HEK293 (cell line): ENCODE measurements at regions not wholly inside any gene's neighbourhood (a gene's known extent, or its start where the extent isn't known, plus 50 kb on each side); places are given as distances from the start of the nearest gene placed in this dataset.

Source experiments
- CTCF ChIA-PET: fragments of 350-600 bp; formaldehyde crosslinking; extraction: SDS; loops from one replicate; lab custom pipeline; 2021; ENCODE audit warnings: antibody characterized with exemption; lab: Yijun Ruan, JAX
- POLR2A ChIA-PET: fragments of 300-600 bp; formaldehyde crosslinking; extraction: SDS; loops from one replicate; lab custom pipeline; 2020; ENCODE audit warnings: antibody characterized with exemption, inconsistent platforms; lab: Yijun Ruan, JAX
- H3K27ac ChIP-seq: fragments of 200-500 bp; sonication (Bioruptor generic); 2 replicates; pipeline ENCODE4 v1.5.1; 2014; ENCODE audit warnings: low read depth, low read length, control low read depth, inconsistent platforms; ENCODE audit errors: extremely low read depth
- H3K36me3 ChIP-seq, 2 experiments: fragments of 200-500 bp in 1 of 2; sonication (Bioruptor generic) in 1 of 2; 1 replicate in 1 of 2; 2 replicates in 1 of 2; pipeline ENCODE4 v1.5.1; 2014 to 2017; ENCODE audit warnings: inconsistent platforms in 2 of 2, low read length in 2 of 2; ENCODE audit not compliant: control insufficient read depth in 2 of 2, insufficient read depth in 1 of 2
- H3K4me1 ChIP-seq: fragments of 200-500 bp; sonication (Bioruptor generic); 2 replicates; pipeline ENCODE4 v1.5.1; 2014; ENCODE audit warnings: mild to moderate bottlenecking, low read length, inconsistent platforms; ENCODE audit not compliant: control insufficient read depth, insufficient read depth
- H3K4me3 ChIP-seq: 2 replicates; pipeline ENCODE4 v1.5.1; 2011; ENCODE audit warnings: low read depth, mild to moderate bottlenecking, control low read depth, low read length, moderate library complexity
- H3K9me3 ChIP-seq: fragments of 200-500 bp; sonication (Bioruptor generic); 2 replicates; pipeline ENCODE4 v1.5.1; 2014; ENCODE audit warnings: low read depth, low read length, inconsistent platforms; ENCODE audit not compliant: control insufficient read depth, insufficient read depth
- INSM2 ChIP-seq: fragments of 450-650 bp; formaldehyde crosslinking; IDR thresholded peaks from 2 replicates; pipeline ENCODE4 v1.5.1; 2016; ENCODE audit warnings: missing biosample characterization, missing genetic modification characterization
- PATZ1 ChIP-seq: fragments of 450-650 bp; formaldehyde crosslinking; IDR thresholded peaks from 2 replicates; pipeline ENCODE4 v1.5.1; 2016; ENCODE audit warnings: missing biosample characterization, missing genetic modification characterization
- SALL2 ChIP-seq: fragments of 450-650 bp; formaldehyde crosslinking; IDR thresholded peaks from 2 replicates; pipeline ENCODE4 v1.5.0; 2017; ENCODE audit warnings: missing biosample characterization, mild to moderate bottlenecking, missing genetic modification characterization, borderline replicate concordance
- YY2 ChIP-seq: fragments of 450-650 bp; formaldehyde crosslinking; IDR thresholded peaks from 2 replicates; pipeline ENCODE4 v1.5.1; 2016; ENCODE audit warnings: missing biosample characterization, missing genetic modification characterization
- ZNF133 ChIP-seq: fragments of 450-650 bp; formaldehyde crosslinking; IDR thresholded peaks from 2 replicates; pipeline ENCODE4 v1.5.1; 2016; ENCODE audit warnings: missing biosample characterization, missing genetic modification characterization
- ZNF175 ChIP-seq: fragments of 450-650 bp; formaldehyde crosslinking; IDR thresholded peaks from 2 replicates; pipeline ENCODE4 v1.5.1; 2016; ENCODE audit warnings: missing biosample characterization, missing genetic modification characterization
- ZNF280D ChIP-seq: fragments of 450-650 bp; formaldehyde crosslinking; IDR thresholded peaks from 2 replicates; pipeline ENCODE4 v1.5.1; 2016; ENCODE audit warnings: missing biosample characterization, missing genetic modification characterization
- ZNF292 ChIP-seq: fragments of 450-650 bp; formaldehyde crosslinking; IDR thresholded peaks from 2 replicates; pipeline ENCODE4 v1.5.1; 2016; ENCODE audit warnings: low read depth, missing biosample characterization, missing genetic modification characterization, borderline replicate concordance
- ZNF473 ChIP-seq: fragments of 450-650 bp; formaldehyde crosslinking; IDR thresholded peaks from 2 replicates; pipeline ENCODE4 v1.5.1; 2017; ENCODE audit warnings: missing biosample characterization, missing genetic modification characterization
- ZNF548 ChIP-seq: fragments of 450-650 bp; formaldehyde crosslinking; IDR thresholded peaks from 2 replicates; pipeline ENCODE4 v1.5.1; 2016; ENCODE audit warnings: missing biosample characterization, missing genetic modification characterization
- ZNF629 ChIP-seq: fragments of 450-650 bp; formaldehyde crosslinking; IDR thresholded peaks from 2 replicates; pipeline ENCODE4 v1.5.1; 2017; ENCODE audit warnings: missing biosample characterization, missing genetic modification characterization
- ZNF658 ChIP-seq: fragments of 450-650 bp; formaldehyde crosslinking; IDR thresholded peaks from 2 replicates; pipeline ENCODE4; 2016; ENCODE audit warnings: missing biosample characterization, missing genetic modification characterization
- ZNF677 ChIP-seq: fragments of 450-650 bp; IDR thresholded peaks from 2 replicates; pipeline ENCODE4 v1.5.0; 2018; ENCODE audit warnings: missing biosample characterization, mild to moderate bottlenecking, missing genetic modification characterization, moderate library complexity
- ZSCAN23 ChIP-seq: fragments of 450-650 bp; formaldehyde crosslinking; IDR thresholded peaks from 2 replicates; pipeline ENCODE4 v1.5.1; 2016; ENCODE audit warnings: missing biosample characterization, missing genetic modification characterization

- TF ChIP-seq ZSCAN23 (tag by site-specific recombination) (no peak), ZNF292 (tag by site-specific recombination) (no peak), ZNF658 (tag by site-specific recombination) (no peak), ZNF548 (tag by site-specific recombination) (no peak), PATZ1 (tag by site-specific recombination) (no peak), ZNF473 (tag by site-specific recombination) (no peak), ZNF280D (no peak), ZNF629 (tag by site-specific recombination) (no peak), ZNF677 (tag by site-specific recombination) (no peak)
Observed at GRCh38 chr16:80029381-80029630, 428.8 kb upstream of the MAF start (continued).

- ChIA-PET CTCF (no interaction called here), POLR2A (no interaction called here)
- no peaks in the 10 kb centered on the region; the same call in 1 of the 2 replicates for H3K4me1 ChIP-seq
- no peak overlapping the region for H3K27ac ChIP-seq
- TF ChIP-seq SALL2: no peak
- TF ChIP-seq ZNF133: no peak
- TF ChIP-seq ZNF175 (tag by site-specific recombination): no peak
- no peak for TF ChIP-seq YY2
- TF ChIP-seq ZNF280D: no peak
- no peak for TF ChIP-seq INSM2 (tag by site-specific recombination)
- H3K36me3 ChIP-seq: no peaks in the 10 kb centered on the region
- H3K4me3 ChIP-seq: no peak overlapping the region
- no peaks in the 10 kb centered on the region for H3K9me3 ChIP-seq
Observed at GRCh38 chr16:80028581-80029380, 428.2 kb upstream of the MAF start.
